GM12865 (cell line): ENCODE measurements at regions not wholly inside any gene's neighbourhood (a gene's known extent, or its start where the extent isn't known, plus 50 kb on each side); places are given as distances from the start of the nearest gene placed in this dataset.

Experiments used
- DNase-seq: peaks from one replicate; pipeline ENCODE4 v3.0.0; 2010; ENCODE audit warnings: low read depth
- H3K4me3 ChIP-seq: 2 replicates; pipeline ENCODE4 v1.5.1; 2011; ENCODE audit warnings: mild to moderate bottlenecking, low read depth, low read length, control low read depth
- TF ChIP-seq, protein P1 (sequence below): IDR thresholded peaks from 2 replicates; pipeline ENCODE4 v1.5.1; 2011; ENCODE audit warnings: low read length, control low read depth, low read depth, inconsistent platforms; ENCODE audit not compliant: insufficient read depth; ENCODE audit errors: missing control alignments

DNA sequence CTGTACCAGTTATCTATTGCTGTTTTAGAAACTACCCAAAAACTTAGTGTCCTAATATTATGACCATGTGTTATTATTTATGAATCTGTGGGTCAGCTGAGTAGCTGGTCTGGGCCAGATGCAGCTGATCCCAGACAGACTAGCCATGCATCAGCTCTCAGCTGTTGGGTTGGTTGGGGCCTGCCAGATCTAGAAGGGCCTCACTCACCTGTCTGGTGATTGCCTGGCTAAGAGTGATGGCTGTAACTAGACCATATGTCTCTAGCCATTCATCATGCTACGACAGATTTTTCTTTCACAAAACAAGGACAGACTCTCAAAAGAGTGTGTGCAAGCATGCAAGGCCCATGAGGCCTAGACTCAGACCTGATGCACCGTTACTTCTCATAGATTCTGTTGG, 403.2 kb downstream of the SAMD5 start:
- no peak overlapping the region for H3K4me3 ChIP-seq
- DNase-seq, result no peak
- TF ChIP-seq, protein P1, sequence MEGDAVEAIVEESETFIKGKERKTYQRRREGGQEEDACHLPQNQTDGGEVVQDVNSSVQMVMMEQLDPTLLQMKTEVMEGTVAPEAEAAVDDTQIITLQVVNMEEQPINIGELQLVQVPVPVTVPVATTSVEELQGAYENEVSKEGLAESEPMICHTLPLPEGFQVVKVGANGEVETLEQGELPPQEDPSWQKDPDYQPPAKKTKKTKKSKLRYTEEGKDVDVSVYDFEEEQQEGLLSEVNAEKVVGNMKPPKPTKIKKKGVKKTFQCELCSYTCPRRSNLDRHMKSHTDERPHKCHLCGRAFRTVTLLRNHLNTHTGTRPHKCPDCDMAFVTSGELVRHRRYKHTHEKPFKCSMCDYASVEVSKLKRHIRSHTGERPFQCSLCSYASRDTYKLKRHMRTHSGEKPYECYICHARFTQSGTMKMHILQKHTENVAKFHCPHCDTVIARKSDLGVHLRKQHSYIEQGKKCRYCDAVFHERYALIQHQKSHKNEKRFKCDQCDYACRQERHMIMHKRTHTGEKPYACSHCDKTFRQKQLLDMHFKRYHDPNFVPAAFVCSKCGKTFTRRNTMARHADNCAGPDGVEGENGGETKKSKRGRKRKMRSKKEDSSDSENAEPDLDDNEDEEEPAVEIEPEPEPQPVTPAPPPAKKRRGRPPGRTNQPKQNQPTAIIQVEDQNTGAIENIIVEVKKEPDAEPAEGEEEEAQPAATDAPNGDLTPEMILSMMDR, result no peak

DNA sequence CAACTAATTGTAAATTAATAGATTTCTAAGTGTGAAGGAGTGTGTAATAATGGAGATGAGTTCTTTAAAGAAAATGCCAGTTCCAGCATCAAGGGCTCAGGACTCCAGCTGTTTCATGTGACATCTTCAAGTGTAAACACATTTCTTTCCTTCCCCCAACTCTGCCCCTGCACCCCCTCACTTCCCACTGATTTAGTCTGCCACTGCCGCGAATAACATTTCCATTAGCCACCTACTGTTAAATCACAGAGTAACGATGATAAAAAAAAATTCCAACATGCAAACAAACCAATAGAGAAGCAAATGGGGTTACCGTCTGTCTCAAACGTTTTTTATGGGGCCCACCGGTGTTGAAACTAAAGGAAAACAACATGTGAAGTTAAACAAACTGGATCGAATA, 414.3 kb downstream of the SAMD5 start:
- no peak for DNase-seq
- no peak overlapping the region for H3K4me3 ChIP-seq
- TF ChIP-seq, protein P1, result no peak

DNA sequence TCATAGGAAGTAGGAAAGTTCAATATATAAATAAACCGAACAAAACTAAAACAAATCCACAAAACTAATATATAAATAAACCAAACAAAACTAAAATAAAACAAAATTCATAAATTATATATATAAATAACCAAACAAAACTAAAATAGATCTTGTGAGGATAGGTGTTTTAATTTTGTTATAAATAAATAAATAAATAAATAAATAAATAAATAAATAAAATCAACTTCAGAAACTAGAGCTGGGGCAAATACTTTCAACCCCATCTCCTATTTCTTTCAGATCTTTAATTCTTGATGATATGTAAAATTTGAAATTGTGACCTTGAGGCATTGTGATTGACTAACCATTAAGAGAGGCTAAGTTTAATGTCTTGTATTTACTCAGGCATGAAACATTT, 416.1 kb downstream of the SAMD5 start:
- no peak for DNase-seq
- TF ChIP-seq, protein P1, result no peak

DNA sequence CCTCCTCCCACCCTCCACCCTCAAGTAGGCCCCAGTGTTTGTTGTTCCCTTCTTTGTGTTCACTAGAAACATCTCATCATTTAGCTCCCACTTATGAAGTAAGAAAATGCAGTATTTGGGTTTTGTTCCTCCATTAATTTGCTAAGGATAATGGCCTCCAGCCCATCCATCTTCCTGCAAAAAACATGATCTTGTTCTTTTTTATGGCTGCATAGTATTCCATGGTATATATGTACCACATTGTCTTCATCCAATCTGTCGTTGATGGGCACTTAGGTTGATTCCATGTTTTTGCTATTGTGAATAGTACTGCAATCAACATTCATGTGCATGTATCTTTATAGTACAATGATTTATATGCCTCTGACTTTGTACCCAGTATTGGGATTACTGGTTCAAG, 416.8 kb upstream of the SASH1 start:
- no peak overlapping the region for H3K4me3 ChIP-seq
- DNase-seq, result no peak
- TF ChIP-seq, protein P1, result no peak

More for the DNA sequence above, 416.1 kb downstream of the SAMD5 start:
- H3K4me3 ChIP-seq, result no peak overlapping the region

DNA sequence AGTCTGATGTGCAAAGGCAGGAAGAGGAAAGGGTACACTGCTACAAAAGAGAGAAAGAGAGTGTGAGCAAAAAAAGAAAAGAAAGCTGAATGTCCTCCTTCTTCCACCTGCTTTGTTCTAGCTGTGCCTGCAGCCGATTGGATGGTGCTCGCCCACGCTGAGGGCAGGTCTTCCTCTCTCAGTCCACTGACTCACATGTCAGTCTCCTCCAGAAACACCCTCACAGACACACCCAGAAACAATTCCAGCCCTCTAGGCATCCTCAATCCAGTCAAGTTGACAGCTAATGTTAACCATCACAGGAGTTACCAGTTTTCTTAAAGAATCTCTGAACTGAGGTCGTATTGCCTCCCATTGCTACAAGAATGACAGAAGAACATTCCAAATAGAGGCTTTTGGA, 411.9 kb upstream of the SASH1 start:
- no peak for DNase-seq
- no peak overlapping the region for H3K4me3 ChIP-seq
- TF ChIP-seq, protein P1, result no peak

DNA sequence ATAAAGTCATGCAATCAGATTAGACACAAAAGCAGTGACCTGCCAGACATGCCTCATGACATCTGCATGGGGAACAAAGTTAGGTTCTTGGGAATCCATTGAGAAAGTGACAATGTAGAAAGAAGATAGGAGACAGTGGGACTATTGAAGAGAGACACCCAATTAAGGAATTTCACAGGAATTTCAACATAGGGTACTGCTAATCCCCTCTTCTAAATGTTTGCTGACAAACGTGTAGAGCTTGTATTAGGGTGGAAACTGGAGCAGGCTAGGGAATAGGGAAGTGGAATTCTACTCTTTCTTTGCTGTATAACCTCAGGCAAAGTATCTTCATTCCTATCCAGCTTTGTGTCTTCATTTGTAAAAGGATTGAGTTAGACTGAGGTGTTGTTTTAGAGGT, 409.4 kb upstream of the SASH1 start:
- H3K4me3 ChIP-seq, result no peak overlapping the region
- DNase-seq, result no peak
- TF ChIP-seq, protein P1, result no peak

DNA sequence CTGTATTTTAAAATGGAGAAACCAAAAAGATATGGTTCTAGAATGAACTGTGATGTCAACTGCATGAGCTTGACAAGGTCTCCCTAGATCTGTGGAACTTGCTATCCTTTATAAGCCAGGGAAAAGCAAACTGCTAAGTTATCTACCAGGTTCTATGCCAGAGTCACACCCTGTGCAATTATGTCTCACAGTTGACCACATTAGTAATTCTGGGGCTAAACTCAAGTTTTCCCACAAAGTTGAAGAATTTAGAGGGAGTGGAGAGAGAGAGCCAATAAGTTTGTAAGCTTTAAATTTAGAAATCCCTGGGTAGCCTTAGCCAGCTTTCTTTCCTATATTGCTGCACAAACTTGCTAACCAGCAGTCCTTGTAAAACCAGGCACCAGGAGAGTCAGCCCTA, 407.0 kb upstream of the SASH1 start:
- DNase-seq, result no peak
- TF ChIP-seq, protein P1, result no peak
- H3K4me3 ChIP-seq, result no peak overlapping the region
